Fibroblast of the aortic adventitia (primary cell): ENCODE measurements at regions not wholly inside any gene's neighbourhood (a gene's known extent, or its start where the extent isn't known, plus 50 kb on each side); places are given as distances from the start of the nearest gene placed in this dataset.

Experiments
- DNase-seq: peaks from one replicate; pipeline ENCODE4 v3.0.0-alpha.2; 2010; ENCODE audit warnings: low read depth
- H3K4me3 ChIP-seq: 2 replicates; pipeline ENCODE4 v1.5.1; 2011; ENCODE audit warnings: low read depth, mild to moderate bottlenecking, control low read depth, low read length, moderate library complexity
- TF ChIP-seq, protein P1 (sequence below): IDR thresholded peaks from 2 replicates; pipeline ENCODE4 v1.5.1; 2011; ENCODE audit warnings: mild to moderate bottlenecking, low read length, control low read depth, inconsistent platforms; ENCODE audit not compliant: insufficient read depth

- DNase-seq, result no peak
- no peak overlapping the region for H3K4me3 ChIP-seq
- TF ChIP-seq, protein P1, sequence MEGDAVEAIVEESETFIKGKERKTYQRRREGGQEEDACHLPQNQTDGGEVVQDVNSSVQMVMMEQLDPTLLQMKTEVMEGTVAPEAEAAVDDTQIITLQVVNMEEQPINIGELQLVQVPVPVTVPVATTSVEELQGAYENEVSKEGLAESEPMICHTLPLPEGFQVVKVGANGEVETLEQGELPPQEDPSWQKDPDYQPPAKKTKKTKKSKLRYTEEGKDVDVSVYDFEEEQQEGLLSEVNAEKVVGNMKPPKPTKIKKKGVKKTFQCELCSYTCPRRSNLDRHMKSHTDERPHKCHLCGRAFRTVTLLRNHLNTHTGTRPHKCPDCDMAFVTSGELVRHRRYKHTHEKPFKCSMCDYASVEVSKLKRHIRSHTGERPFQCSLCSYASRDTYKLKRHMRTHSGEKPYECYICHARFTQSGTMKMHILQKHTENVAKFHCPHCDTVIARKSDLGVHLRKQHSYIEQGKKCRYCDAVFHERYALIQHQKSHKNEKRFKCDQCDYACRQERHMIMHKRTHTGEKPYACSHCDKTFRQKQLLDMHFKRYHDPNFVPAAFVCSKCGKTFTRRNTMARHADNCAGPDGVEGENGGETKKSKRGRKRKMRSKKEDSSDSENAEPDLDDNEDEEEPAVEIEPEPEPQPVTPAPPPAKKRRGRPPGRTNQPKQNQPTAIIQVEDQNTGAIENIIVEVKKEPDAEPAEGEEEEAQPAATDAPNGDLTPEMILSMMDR, result no peak
Observed at GRCh38 chr22:26921726-26922125, 264.3 kb downstream of the MIAT start.

DNA sequence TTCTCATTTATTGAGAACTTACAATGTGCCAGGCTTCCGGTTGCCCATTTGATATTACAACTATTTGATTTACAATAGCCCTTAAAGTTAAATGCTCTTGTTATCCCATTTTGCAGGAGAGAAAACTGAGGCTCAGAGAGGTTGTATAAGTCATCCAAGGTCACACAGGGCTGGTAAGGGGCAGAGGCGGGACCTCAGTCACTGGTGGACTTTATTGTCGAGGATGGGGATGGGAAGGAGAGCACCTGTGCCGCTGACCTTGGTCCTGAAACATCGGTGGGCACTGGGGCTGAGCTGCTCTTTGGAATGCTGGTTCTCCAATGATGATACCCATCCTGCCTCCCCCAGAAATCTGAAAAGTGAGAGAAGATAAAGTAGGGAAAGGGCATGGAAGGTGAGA lies 265.4 kb downstream of the MIAT start:
- DNase-seq, result no peak
- TF ChIP-seq, protein P1, result no peak
- no peak overlapping the region for H3K4me3 ChIP-seq

DNA sequence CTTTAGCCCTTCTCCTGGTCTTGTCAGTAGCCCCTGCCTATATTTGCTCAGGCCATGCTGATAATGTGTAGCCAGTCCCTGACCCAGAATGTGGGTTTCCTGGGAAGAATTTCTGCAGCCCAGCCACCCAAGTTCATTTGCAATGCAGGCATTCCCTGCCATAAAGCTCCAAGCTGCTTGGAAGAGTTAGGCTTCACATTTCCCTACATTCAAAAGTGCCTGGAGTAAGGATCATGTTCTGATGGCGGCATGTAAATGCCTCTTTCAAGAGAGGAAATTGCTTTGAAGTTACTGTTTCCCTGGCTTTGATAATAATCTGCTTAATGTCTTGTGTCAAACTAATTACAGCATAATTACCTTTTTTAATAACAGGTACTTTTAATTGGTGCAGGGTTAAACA lies 266.1 kb downstream of the MIAT start:
- no peak overlapping the region for H3K4me3 ChIP-seq
- no peak for DNase-seq
- TF ChIP-seq, protein P1, result no peak

DNA sequence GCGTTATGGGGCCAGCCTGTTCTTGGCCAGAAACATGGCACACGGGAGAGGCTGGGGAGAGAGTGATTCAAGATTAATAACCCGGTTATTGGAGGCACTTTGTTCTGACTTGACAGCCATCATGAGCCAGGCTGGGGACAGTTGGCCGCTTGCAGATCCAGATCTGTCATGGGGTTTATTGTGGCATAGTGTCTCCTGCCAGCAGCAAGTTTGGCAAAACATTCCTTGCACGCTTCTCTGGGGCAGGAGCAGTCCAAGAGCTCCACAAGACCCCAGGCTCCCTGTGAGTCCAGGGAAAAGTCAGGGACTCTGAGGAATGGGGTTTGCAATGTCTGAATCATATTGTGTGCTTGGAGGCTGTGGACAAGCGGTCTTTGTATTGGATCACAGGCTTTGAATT lies 270.4 kb downstream of the MIAT start:
- no peak overlapping the region for H3K4me3 ChIP-seq
- DNase-seq, result no peak
- TF ChIP-seq, protein P1, result no peak

- TF ChIP-seq, protein P1, result no peak
- DNase-seq, result no peak
- H3K4me3 ChIP-seq, result no peak overlapping the region
Observed at GRCh38 chr22:26931471-26931870, 274.1 kb downstream of the MIAT start.

DNA sequence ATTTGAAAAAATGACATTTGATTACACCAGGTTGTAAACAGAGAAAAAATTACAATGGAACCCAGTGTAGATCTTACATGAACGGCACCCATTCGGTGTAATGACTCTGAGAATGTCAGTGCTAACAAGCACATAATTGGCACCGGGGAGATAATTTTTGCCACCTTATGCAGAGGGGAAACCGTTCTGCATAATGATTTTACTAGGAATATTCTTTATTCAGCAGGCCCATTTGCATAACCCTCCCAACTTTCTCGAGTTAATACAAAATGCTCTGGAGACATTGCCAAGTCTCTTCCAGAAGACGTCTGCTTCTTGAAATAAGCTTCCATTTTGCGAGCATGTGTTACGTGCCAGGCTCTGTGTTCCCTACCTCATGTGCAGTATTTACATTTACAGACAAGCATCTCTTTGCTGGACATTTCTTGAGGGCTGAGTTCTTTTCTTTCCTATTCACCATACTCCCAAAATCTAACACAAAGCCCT lies 275.8 kb downstream of the MIAT start:
- TF ChIP-seq, protein P1, result no peak
- no peak overlapping the region for H3K4me3 ChIP-seq
- no peak for DNase-seq

DNA sequence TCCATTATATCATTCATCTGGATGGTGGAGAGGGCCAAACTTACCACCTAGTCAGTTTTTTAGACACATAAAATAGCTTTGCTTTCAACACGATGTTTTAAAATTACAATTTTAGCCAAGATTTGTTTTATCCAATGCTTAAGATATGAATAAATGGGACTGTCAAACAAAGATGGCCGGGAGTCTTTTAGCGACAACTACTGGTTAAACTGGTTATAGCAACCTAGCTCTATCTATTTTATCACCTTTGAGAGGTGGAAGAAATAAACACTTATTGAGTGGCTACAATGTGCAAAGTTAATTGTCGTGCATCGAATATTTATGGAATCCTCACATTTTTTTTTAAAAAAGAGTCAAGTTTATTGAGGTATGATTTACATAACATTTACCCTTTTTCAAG lies 279.8 kb downstream of the MIAT start:
- DNase-seq, result no peak
- H3K4me3 ChIP-seq, result no peak overlapping the region
- TF ChIP-seq, protein P1, result no peak
